ENCODE measurements at regions not wholly inside any gene's neighbourhood (a gene's known extent, or its start where the extent isn't known, plus 50 kb on each side); places are given as distances from the start of the nearest gene placed in this dataset.

DNA sequence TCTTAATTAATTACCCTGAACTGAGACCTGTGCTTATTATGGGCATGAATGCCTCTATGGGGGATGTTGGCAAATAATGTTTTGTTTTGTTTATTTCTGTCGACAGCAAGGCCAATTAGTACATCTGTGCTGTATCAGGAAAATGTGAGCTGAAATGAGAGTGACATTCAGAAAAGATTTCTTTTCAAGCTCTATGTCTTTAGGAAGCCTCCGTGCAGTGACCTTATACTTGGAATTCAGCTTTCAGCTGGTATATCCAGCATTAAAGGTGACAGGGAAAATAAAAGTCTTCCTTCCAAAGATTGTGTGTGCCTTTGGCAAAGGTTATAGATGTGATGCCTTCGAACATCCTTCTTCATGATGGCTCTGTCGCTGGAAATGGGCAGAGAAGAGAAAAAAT is 1061.1 kb downstream of the SORCS3 start:
- no peak for DNase-seq

DNA sequence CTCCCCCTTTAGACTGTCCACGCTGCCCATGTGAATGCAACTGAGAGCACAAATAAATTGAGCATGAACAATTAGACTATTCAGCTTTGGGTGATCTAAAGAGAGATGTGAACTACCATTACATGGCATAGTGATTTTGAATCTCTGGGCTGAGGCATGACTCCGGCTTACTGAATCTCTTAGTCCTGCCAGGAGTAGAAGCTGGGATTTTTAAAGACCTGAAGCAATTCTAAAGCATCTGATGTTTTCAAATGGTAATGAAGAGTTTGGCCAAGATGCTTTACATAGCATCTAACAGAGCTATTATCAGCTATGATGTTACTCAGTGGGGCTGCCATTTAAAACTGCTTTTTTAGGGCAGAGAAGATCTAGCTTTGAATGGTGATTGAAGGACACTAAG is 1059.1 kb downstream of the SORCS3 start:
- DNase-seq: no peak

DNA sequence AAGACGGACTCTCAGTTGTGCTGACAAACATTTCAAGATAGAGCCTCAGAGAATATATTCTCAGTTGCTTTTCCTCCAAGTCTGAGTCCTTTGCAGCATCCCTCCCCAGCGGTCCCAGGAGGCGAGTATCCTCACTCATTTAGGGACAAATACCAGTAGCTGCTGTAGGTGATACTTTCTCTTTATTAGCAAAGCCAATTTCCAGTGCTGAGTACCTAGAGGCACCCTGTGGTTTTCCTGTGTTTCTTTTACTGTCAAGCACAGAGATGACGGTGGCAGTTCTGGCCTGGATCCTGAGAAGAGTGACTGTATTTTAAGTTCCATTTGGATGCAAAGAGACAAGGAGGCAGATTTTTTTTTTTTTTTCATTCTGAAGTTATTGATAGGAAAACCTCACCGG is 1058.4 kb downstream of the SORCS3 start:
- DNase-seq: no peak

DNA sequence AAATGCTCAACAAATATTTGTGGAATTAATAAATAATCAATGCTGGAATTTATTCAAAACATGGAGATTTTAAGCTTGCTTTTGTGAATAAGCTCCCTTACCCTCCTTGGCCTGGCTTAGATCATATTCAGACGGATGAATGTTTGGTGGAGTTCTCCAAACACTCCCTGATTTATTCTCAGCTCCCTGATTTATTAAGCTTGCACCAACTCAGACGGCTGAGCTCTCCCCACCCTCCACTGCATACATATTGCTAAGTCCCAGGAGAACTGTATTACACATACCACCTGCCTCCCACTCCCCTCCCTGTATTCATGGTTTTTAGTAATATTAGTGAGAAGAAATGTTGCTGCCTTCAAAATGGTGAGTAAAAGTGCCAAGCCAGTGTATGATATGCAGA is 1057.5 kb downstream of the SORCS3 start:
- no peak for DNase-seq

DNA sequence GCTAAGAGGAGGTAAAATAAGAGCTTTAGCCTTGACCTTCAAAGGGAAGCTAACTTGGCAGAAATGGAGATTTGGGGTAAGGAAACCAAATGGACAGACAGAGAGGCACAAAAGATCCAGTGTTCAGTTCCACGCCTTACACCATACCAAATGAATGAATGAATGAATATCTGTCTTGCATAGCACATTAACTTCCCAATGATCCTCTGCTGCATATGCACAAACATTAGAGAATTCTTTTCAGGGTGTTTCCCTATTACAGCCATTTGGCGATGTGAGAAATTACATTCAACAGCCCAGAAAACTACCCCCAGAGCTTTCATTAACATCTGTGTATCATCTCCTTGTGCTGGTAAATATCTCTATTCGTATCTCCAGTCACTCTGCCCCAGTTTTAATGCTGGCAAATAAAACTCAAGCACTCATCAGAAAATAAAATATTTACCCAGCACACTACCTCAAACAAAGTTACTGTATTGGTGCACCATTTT is 1056.2 kb downstream of the SORCS3 start:
- DNase-seq: no peak

DNA sequence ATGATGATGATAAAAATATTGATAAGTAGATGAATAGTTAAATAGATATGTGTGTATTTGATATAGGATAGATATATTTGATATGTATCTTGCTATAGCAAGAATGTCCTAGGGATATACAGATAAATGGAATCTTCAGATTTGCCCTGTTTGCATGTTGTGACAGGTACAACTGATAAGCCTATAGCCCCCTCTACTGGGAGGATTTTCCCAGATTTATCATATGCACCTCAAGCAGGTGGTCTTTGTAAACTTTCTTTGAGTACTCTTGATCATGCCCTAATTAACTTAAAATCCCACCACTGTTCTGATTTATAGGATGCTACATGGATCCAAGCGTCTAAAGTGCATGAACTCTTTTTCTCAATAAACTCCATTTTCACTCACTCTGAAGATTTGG is 1050.7 kb downstream of the SORCS3 start:
- DNase-seq: peak; percentile 3

DNA sequence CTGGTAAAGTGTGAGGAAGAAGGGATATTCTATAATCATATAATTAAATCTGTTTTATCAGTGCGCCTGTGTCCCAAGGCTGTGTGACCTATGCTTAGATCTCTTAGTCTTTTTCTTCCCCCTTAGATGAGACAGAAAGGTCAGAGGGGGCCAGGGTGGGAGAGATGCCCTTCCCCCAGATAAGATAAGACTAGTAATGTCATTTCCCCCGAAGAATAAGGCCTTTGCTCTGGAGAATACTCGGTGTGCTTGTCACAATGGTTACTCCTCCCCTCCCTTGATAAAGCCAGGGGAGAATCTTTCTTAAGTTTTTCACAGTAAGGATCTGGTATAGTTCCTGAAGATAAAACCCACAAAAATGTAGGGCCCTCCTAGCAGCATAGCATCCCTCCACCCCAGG is 1041.8 kb downstream of the SORCS3 start:
- DNase-seq: no peak

DNA sequence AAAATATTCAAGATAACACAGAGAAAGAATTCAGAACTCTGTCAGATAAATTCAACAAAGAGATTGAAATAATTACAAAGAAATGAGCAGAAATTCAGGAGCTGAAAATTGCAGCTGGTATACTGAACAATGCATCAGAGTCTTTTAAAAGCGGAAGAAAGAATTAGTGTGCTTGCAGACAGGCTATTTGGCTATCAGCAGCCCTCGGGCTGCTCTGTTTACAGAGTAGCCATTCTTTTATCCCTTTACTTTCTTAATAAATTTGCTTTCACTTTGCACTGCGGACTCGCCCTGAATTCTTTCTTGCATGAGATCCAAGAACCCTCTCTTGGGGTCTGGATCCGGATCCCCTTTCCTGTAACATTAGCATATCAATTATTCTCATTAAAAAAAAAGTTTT is 1040.0 kb downstream of the SORCS3 start:
- no peak for DNase-seq

DNA sequence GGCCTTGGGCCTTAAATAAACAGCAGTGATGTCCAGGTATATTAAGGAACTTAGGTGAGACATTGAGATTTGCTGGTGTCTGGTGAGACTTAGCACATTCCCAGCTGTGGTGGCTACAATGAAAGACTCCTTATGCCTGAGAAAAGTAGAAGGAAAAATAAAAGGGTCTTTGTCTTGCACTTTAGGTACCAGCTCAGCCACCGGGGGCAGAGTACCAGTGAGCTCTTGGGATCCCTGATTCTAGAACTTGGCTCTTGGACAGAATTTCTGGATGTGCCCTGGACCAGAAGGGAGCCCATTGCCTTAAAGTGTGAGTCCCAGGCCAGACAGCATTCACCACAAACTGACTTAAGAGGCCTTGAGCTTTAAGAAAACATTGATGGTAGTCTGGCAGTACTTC is 1038.7 kb downstream of the SORCS3 start:
- no peak for DNase-seq

DNA sequence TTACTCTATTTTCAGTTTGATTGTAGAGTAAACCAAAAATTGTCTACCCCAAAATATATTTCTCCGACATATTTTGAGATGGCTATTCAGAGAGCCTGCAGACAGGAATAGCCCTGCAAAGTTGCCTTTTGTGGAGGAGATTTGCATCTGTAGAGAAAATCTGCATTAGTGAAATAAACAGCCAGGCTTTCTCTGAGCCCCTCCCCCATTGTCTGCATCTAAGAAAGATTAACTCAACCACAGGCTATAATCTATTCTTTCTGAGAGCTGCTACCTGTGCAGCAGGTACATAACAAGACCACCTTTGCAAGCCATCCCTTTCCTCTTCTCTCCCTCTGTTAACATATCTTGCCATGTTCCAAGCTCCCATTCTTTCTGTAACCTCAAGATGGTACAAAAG is 1034.2 kb downstream of the SORCS3 start:
- no peak for DNase-seq

DNA sequence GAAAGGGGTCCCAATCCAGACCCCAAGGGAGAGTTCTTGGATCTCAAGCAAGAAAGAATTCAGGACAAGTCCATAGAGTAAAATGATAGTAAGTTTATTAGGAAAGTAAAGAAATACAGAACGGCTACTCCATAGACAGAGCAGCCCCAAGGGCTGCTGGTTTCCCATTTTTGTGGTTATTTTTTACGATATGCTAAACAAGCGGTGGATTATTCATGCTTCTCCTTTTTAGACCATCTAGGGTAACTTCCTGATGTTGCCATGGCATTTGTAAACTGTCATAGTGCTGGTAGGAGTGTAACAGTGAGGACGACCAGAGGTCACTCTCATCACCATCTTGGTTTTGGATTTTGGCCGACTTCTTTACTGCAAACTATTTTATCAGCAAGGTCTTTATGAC is 1033.4 kb downstream of the SORCS3 start:
- DNase-seq: no peak

DNA sequence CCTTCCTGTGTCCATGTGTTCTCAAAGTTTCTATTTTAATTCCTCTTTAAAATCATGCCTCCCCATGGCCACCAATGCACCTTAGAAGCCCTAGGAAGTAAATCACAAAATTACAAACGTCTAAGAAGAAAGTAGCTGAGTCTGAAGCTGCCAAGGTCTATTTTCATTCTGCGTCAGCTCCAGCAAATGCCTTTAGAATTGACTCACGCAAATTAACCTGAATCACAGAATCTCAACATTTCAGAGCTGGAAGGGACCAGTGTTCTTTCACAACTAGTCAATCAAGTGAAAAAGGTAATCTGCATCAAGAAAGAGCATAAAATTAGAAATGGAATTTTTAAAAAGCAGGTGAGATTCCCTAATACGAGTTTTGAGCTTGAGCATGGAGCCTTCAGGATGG is 1017.6 kb downstream of the SORCS3 start:
- DNase-seq: no peak

DNA sequence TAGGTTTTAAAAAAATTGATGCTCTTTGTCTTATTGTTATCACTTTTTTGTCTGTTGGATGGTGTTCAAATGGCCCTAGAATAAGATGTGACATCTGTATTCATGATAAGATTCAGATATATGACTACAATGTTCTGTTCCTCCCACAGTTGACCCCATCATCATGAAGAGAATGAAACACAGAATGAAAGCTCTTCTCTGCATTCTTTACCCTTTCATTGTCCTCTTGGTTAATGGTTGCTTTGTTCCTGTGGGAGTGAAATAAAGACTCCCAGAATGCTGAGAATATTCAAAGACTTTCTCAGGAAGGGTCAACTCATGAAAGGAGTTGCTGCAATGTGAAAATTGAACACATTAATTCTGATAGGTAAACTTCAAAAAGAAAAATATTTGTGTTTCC is 1015.8 kb downstream of the SORCS3 start:
- DNase-seq: no peak

DNA sequence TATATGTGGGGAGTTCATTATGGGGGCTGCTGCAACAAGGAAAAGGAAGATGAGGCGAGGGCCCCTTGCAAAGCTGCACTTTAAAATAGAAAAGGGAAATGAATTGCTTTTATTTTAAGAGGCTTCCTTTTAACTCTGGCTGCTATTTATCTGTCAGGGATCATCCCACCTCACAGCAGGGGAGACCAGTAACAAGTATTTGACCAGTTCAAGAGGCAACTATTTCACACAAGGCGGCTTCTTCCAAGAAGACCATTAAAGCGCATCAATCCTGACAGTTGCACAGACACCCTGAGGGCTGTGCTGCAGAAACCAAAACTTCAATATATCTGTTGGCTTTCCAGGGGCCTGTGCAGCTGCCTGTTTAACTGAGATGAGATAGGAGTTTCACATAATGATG is 1009.2 kb downstream of the SORCS3 start:
- DNase-seq: no peak

DNA sequence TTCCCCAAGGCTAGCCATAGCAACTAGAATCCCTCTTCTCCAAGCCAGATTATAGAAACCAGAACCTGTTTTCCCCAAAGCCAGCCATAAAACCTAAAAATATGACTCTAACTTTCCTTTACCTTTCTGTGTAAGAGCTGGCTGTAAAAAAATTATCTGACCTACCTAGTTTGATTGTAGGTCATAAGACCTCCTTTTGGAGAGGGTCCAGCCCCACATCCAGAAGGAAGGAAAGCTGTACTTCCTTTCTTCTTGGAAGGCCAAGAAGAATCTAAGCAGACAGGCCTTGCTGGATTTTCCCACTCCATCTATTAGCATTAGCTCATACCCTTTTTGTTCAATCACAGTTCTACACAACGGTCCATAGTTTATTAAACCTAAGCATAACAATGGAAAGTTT is 1006.3 kb downstream of the SORCS3 start:
- DNase-seq: no peak

DNA sequence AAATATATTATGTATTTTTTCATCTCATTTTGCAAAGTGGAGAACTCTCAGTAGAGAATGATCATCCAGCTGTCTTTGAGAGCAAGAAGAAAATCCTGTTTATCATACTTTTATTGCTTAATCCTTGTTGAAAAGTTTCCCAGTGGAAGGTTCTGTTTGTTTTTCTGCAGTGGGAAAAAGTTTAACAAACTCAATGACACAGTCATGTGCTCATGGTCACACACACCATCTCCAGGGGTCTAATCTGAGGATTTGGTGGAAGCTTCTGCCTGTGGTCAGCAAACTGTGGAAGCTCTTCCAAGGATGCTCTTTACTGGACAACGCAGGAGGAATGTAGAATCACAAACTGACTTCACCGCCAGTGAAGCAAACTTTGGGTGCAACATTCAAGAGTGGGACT is 1003.9 kb downstream of the SORCS3 start:
- DNase-seq: no peak

DNA sequence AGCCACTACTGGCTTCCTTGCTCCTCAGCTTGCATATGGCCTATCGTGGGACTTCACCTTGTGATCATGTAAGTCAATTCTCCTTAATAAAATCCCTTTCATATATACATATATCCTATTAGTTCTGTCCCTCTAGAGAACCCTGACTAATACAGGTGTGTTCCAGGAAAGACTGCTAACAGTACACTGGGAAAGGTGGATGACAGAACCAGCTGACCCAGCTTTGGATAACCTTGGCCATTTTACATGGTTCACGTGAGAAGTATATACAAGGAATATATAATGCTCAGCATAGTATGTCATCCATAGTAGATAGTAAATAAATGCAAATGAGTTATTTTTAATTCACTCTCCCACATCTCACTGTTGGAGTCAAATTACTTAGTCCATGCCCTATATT is 1003.5 kb downstream of the SORCS3 start:
- no peak for DNase-seq

DNA sequence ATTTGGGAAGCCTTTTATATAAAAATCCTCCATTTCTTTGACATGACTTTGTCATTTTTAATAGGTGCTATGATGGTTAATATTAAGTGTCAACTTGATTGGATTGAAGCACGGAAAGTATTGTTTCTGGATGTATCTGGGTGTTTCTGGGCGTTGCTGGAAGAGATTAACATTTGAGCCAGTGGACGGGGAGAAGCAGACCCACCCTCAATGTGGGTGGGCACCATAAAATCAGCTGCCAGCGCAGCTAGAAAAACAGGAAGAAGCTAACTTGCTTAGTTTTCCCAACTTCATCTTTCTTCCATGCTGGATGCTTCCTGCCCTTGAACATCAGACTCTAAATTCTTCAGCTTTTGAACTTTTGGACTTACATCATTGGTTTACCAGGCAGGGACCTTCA is 1003.0 kb downstream of the SORCS3 start:
- no peak for DNase-seq

DNA sequence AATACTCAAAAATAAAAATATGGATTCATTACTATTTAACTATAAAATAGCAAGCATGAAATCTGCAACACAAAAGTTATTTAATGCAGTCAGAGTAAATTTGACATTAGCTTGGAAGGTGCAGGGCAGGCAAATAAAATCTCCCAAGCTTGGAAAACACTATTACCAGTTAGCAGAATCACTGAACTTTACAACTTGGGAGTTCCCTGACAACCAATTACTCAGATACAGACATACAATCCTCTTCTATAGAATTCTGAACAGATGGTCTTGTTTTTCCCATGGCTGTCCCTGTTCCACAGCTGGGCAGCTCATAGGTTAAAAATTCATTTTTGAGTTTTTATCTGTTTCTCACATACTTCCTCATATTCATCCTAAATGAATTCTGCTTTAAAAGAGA is 1002.6 kb downstream of the SORCS3 start:
- no peak for DNase-seq

DNA sequence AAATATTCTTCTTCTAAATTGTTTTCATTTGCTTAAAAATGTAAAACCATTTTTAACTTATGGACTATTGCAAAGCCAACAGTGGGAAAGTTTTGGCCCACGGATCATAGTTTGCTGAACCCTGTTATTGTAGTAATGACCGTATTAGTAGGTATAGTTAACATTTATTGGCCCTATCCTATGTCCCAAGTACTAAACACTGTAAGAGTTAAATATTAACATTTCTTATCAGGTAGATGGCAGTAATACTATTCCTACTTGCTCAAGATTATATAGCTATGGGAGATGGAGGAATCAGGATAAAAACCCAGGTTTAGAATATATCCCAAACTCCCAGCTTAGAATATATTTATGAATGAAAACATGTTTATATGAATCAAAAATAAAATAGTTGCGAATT is 993.2 kb downstream of the SORCS3 start:
- no peak for DNase-seq

DNA sequence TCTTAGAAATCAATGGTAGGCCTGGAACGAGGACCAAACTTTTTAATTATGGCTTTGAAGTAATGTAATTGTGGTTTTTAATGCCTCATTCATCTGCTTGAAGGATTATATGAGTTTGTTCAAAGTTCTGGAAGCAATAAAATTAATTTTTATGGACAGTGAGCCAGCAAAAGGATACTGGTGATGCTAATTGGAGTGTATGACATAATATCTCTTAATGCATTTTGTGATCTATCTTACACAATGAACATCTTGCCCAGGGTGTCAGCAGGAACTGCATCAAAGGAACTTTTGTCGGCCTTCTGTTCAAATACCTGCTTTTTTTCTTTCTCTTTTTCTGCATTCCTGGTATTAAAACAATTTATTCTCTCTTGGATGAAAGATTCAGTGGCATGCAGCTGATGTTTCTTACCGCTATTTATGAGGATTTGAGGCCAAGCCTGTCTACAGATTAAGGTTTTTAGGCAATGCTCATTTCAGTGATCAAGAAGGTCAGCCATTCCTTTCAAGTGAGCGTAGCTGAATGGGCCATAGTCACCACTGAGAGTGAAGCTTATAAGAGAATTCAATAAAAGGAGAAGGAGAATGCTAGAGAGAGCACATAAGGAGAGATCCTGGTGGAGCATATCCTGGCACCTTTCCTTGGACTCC is 974.8 kb downstream of the SORCS3 start:
- no peak for DNase-seq

DNA sequence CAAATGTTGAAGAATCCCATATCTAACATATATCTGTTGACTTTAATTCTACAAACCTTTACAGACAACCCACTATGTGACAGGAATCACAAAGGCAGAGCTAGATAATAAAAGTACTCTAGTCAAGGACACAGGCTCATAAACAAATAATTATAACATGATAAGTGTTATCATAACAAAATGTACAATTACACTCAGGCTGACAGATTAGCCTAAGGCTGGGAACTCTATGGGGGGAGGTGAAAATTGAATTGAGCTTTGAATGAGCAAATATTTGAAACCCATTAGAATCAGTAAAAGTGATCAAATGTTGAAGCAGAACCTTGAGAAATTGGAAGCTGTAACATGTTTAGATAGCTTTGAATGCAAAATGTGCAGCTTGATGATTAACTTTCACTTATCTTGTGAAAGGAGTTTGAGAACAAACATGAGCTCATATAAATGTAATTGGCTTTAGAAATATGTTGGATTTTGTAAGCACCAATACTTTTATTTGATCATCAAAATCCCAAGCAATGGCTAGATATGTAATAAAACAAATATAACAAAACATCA is 970.2 kb downstream of the SORCS3 start:
- no peak for DNase-seq

DNA sequence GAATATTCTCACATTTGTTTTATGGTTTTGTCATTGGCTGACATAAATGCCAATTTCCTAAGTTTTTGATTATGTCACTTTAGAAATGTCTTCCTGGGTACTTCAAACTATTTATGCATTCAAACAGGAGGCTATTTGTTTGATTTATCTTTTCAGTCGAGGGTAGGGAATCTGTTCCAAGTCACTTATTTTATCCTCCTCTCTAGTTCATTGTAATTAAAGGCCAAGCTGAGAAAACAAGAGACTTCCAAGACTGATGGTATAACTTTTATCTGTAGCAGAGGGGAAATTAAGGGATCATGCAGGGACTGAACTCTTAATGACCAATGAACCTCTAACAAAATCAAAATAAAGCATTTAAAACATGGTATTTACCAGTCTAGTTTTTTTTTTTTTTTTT is 968.4 kb downstream of the SORCS3 start:
- DNase-seq: no peak

DNA sequence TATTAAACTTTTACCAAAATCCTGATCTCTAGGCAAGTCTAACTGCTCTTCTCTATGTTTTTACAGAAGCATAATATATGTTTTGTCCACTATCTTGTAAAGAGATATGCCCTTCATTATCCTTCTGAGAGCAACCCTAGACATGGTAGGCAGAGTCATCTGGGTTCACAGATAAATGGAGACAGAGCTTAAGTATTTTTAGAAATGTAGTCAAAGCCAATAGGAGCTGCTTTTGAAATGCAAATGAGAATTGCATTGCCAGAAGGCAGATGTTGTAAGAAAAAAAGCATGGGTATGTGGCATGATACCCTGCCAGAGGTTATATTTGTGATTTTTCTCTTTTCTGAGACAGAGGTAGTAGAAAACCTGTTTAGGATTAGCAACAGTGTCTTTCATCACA is 964.8 kb downstream of the SORCS3 start:
- no peak for DNase-seq

DNA sequence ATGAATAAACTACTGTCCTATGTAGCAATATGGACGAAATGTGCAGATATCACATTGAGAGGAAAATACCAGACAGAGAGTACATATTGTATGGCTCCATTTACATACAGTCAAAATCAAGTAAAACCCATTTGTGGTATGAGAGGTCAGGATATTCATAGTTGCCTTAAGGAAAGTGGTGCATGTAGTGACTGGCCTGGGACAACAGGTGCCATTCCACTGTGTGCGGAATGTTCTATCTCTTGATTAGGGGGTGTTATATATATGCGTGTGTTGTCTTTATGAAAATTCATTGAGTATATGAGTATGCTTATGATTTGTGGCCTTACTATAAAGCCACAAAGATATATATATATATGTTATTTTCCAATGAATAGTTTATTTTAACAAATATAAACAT is 964.0 kb downstream of the SORCS3 start:
- DNase-seq: no peak

Measured in RPMI8226 (cell line).